ENCODE measurements at regions not wholly inside any gene's neighbourhood (a gene's known extent, or its start where the extent isn't known, plus 50 kb on each side); places are given as distances from the start of the nearest gene placed in this dataset.

GRCh38 chr14:86505808-86506207, 975.9 kb downstream of the FLRT2 start:
- no peaks in the 10 kb centered on the region for H3K27me3 ChIP-seq (replicated peaks)
- H3K4me1 ChIP-seq (replicated peaks) = no peaks in the 10 kb centered on the region
- no peak overlapping the region for H3K27ac ChIP-seq
- no peaks in the 10 kb centered on the region for H3K36me3 ChIP-seq
- no peak for DNase-seq (ENCODE audit: low read depth in 1 of 2, low spot score in 2 of 2)
- no peak overlapping the region for H3K4me3 ChIP-seq
- no peaks in the 10 kb centered on the region for H3K9me3 ChIP-seq (replicated peaks)

GRCh38 chr14:86501611-86502010, 971.7 kb downstream of the FLRT2 start:
- Histone ChIP-seq H3K4me3 (no peak overlapping the region), H3K27me3 (replicated peaks) (no peaks in the 10 kb centered on the region), H3K4me1 (replicated peaks) (no peaks in the 10 kb centered on the region), H3K9me3 (replicated peaks) (no peaks in the 10 kb centered on the region), H3K36me3 (no peaks in the 10 kb centered on the region), H3K27ac (no peak overlapping the region)
- no peak for DNase-seq (ENCODE audit: low read depth in 1 of 2, low spot score in 2 of 2)

- DNase-seq (ENCODE audit: low read depth in 1 of 2, low spot score in 2 of 2) = no peak
- no peaks in the 10 kb centered on the region for H3K4me1 ChIP-seq (replicated peaks)
- H3K36me3 ChIP-seq = no peaks in the 10 kb centered on the region
- H3K27ac ChIP-seq = no peak overlapping the region
- no peaks in the 10 kb centered on the region for H3K27me3 ChIP-seq (replicated peaks)
- H3K4me3 ChIP-seq = no peak overlapping the region
- no peaks in the 10 kb centered on the region for H3K9me3 ChIP-seq (replicated peaks)
Measured at GRCh38 chr14:86491743-86492142, 961.8 kb downstream of the FLRT2 start.

- H3K27me3 ChIP-seq (replicated peaks) = no peaks in the 10 kb centered on the region
- H3K36me3 ChIP-seq = no peaks in the 10 kb centered on the region
- no peak overlapping the region for H3K4me3 ChIP-seq
- DNase-seq (ENCODE audit: low read depth in 1 of 2, low spot score in 2 of 2) = no peak
- H3K9me3 ChIP-seq (replicated peaks) = no peaks in the 10 kb centered on the region
- no peaks in the 10 kb centered on the region for H3K4me1 ChIP-seq (replicated peaks)
- H3K27ac ChIP-seq = no peak overlapping the region
Measured at GRCh38 chr14:86481104-86481503, 951.2 kb downstream of the FLRT2 start.

GRCh38 chr14:86464341-86464740, 934.4 kb downstream of the FLRT2 start:
- no peaks in the 10 kb centered on the region for H3K4me1 ChIP-seq (replicated peaks)
- no peak overlapping the region for H3K4me3 ChIP-seq
- H3K27me3 ChIP-seq (replicated peaks) = no peaks in the 10 kb centered on the region
- no peak for DNase-seq (ENCODE audit: low read depth in 1 of 2, low spot score in 2 of 2)
- H3K27ac ChIP-seq = no peak overlapping the region
- no peaks in the 10 kb centered on the region for H3K9me3 ChIP-seq (replicated peaks)
- H3K36me3 ChIP-seq = no peaks in the 10 kb centered on the region

- Histone ChIP-seq H3K4me1 (replicated peaks) (no peaks in the 10 kb centered on the region), H3K36me3 (no peaks in the 10 kb centered on the region), H3K4me3 (no peak overlapping the region), H3K9me3 (replicated peaks) (no peaks in the 10 kb centered on the region), H3K27me3 (replicated peaks) (no peaks in the 10 kb centered on the region), H3K27ac (no peak overlapping the region)
- DNase-seq (ENCODE audit: low read depth in 1 of 2, low spot score in 2 of 2) = peak in 1 of 2 experiments; percentile 12
Measured at GRCh38 chr14:86462193-86462753, 932.3 kb downstream of the FLRT2 start.

GRCh38 chr14:86457481-86458135, 927.7 kb downstream of the FLRT2 start:
- H3K27me3 ChIP-seq (replicated peaks) = no peaks in the 10 kb centered on the region
- H3K4me1 ChIP-seq (replicated peaks) = no peaks in the 10 kb centered on the region
- no peaks in the 10 kb centered on the region for H3K9me3 ChIP-seq (replicated peaks)
- H3K36me3 ChIP-seq = no peaks in the 10 kb centered on the region
- no peak for DNase-seq (ENCODE audit: low read depth in 1 of 2, low spot score in 2 of 2)
- no peak overlapping the region for H3K27ac ChIP-seq
- H3K4me3 ChIP-seq = no peak overlapping the region

- Histone ChIP-seq H3K9me3 (replicated peaks) (no peaks in the 10 kb centered on the region), H3K4me1 (replicated peaks) (no peaks in the 10 kb centered on the region), H3K27ac (no peak overlapping the region), H3K36me3 (no peaks in the 10 kb centered on the region), H3K4me3 (no peak overlapping the region), H3K27me3 (replicated peaks) (no peaks in the 10 kb centered on the region)
- no peak for DNase-seq (ENCODE audit: low read depth in 1 of 2, low spot score in 2 of 2)
Measured at GRCh38 chr14:86450085-86450484, 920.1 kb downstream of the FLRT2 start.

GRCh38 chr14:86442135-86442534, 912.2 kb downstream of the FLRT2 start:
- no peaks in the 10 kb centered on the region for H3K27me3 ChIP-seq (replicated peaks)
- H3K9me3 ChIP-seq (replicated peaks) = no peaks in the 10 kb centered on the region
- H3K4me3 ChIP-seq = no peak overlapping the region
- H3K27ac ChIP-seq = no peak overlapping the region
- DNase-seq (ENCODE audit: low read depth in 1 of 2, low spot score in 2 of 2) = no peak
- H3K36me3 ChIP-seq = no peaks in the 10 kb centered on the region
- no peaks in the 10 kb centered on the region for H3K4me1 ChIP-seq (replicated peaks)

GRCh38 chr14:86430853-86431252, 900.9 kb downstream of the FLRT2 start:
- H3K27ac ChIP-seq = no peak overlapping the region

GRCh38 chr14:86423214-86423613, 893.3 kb downstream of the FLRT2 start:
- no peaks in the 10 kb centered on the region for H3K27me3 ChIP-seq (replicated peaks)
- H3K36me3 ChIP-seq = no peaks in the 10 kb centered on the region
- H3K4me3 ChIP-seq = no peak overlapping the region
- H3K9me3 ChIP-seq (replicated peaks) = no peaks in the 10 kb centered on the region
- H3K4me1 ChIP-seq (replicated peaks) = no peaks in the 10 kb centered on the region
- no peak overlapping the region for H3K27ac ChIP-seq
- DNase-seq (ENCODE audit: low read depth in 1 of 2, low spot score in 2 of 2) = no peak

More at GRCh38 chr14:86430853-86431252, 900.9 kb downstream of the FLRT2 start:
- Histone ChIP-seq H3K9me3 (replicated peaks) (no peaks in the 10 kb centered on the region), H3K4me3 (no peak overlapping the region), H3K36me3 (no peaks in the 10 kb centered on the region), H3K4me1 (replicated peaks) (no peaks in the 10 kb centered on the region), H3K27me3 (replicated peaks) (no peaks in the 10 kb centered on the region)
- DNase-seq (ENCODE audit: low read depth in 1 of 2, low spot score in 2 of 2) = no peak

- H3K4me3 ChIP-seq = no peak overlapping the region
- H3K4me1 ChIP-seq (replicated peaks) = no peaks in the 10 kb centered on the region
- H3K27ac ChIP-seq = no peak overlapping the region
- no peaks in the 10 kb centered on the region for H3K36me3 ChIP-seq
- H3K9me3 ChIP-seq (replicated peaks) = no peaks in the 10 kb centered on the region
- H3K27me3 ChIP-seq (replicated peaks) = no peaks in the 10 kb centered on the region
- DNase-seq (ENCODE audit: low read depth in 1 of 2, low spot score in 2 of 2) = no peak
Measured at GRCh38 chr14:86420131-86420530, 890.2 kb downstream of the FLRT2 start.

GRCh38 chr14:86414146-86414545, 884.2 kb downstream of the FLRT2 start:
- H3K9me3 ChIP-seq (replicated peaks) = no peaks in the 10 kb centered on the region
- no peak for DNase-seq (ENCODE audit: low read depth in 1 of 2, low spot score in 2 of 2)
- H3K27ac ChIP-seq = no peak overlapping the region
- no peaks in the 10 kb centered on the region for H3K36me3 ChIP-seq
- H3K27me3 ChIP-seq (replicated peaks) = no peaks in the 10 kb centered on the region
- no peaks in the 10 kb centered on the region for H3K4me1 ChIP-seq (replicated peaks)
- no peak overlapping the region for H3K4me3 ChIP-seq

- peak overlapping the region; percentile 54 for H3K27ac ChIP-seq
- H3K4me3 ChIP-seq = no peak overlapping the region
- H3K9me3 ChIP-seq (replicated peaks) = no peaks in the 10 kb centered on the region
- H3K36me3 ChIP-seq = no peaks in the 10 kb centered on the region
- peaks cover 16% of the 10 kb centered on the region for H3K4me1 ChIP-seq (replicated peaks)
- no peaks in the 10 kb centered on the region for H3K27me3 ChIP-seq (replicated peaks)
- peak in 1 of 2 experiments; percentile 14 for DNase-seq (ENCODE audit: low read depth in 1 of 2, low spot score in 2 of 2)
Measured at GRCh38 chr14:86404989-86405649, 875.2 kb downstream of the FLRT2 start.
